ENCODE measurements at regions not wholly inside any gene's neighbourhood (a gene's known extent, or its start where the extent isn't known, plus 50 kb on each side); places are given as distances from the start of the nearest gene placed in this dataset.

- Histone ChIP-seq H3K9me3 (no peaks in the 10 kb centered on the region), H3K4me1 (peaks cover 69% of the 10 kb centered on the region), H3K27me3 (no peaks in the 10 kb centered on the region), H3K36me3 (no peaks in the 10 kb centered on the region), H3K4me3 (ENCODE audit: low read depth, low read length) (no peak overlapping the region)
- TF ChIP-seq, protein P1, sequence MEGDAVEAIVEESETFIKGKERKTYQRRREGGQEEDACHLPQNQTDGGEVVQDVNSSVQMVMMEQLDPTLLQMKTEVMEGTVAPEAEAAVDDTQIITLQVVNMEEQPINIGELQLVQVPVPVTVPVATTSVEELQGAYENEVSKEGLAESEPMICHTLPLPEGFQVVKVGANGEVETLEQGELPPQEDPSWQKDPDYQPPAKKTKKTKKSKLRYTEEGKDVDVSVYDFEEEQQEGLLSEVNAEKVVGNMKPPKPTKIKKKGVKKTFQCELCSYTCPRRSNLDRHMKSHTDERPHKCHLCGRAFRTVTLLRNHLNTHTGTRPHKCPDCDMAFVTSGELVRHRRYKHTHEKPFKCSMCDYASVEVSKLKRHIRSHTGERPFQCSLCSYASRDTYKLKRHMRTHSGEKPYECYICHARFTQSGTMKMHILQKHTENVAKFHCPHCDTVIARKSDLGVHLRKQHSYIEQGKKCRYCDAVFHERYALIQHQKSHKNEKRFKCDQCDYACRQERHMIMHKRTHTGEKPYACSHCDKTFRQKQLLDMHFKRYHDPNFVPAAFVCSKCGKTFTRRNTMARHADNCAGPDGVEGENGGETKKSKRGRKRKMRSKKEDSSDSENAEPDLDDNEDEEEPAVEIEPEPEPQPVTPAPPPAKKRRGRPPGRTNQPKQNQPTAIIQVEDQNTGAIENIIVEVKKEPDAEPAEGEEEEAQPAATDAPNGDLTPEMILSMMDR (IDR thresholded peaks at IDR 0.05; ENCODE audit: low read depth, low read length), result no peak
- peak; percentile 71 for DNase-seq
Measured at GRCh38 chr4:140240237-140240636, 86.3 kb upstream of the MAML3 start.

- Histone ChIP-seq H3K27me3 (no peaks in the 10 kb centered on the region), H3K4me3 (ENCODE audit: low read depth, low read length) (0 out of 2 replicates have a peak overlapping the region, but pooled peaks have one; percentile 3), H3K9me3 (no peaks in the 10 kb centered on the region), H3K4me1 (peaks cover 69% of the 10 kb centered on the region), H3K36me3 (no peaks in the 10 kb centered on the region)
- TF ChIP-seq, protein P1 (IDR thresholded peaks at IDR 0.05; ENCODE audit: low read depth, low read length), result no peak
- DNase-seq, result peak; percentile 46
Measured at GRCh38 chr4:140239311-140239710, 85.3 kb upstream of the MAML3 start.

DNA sequence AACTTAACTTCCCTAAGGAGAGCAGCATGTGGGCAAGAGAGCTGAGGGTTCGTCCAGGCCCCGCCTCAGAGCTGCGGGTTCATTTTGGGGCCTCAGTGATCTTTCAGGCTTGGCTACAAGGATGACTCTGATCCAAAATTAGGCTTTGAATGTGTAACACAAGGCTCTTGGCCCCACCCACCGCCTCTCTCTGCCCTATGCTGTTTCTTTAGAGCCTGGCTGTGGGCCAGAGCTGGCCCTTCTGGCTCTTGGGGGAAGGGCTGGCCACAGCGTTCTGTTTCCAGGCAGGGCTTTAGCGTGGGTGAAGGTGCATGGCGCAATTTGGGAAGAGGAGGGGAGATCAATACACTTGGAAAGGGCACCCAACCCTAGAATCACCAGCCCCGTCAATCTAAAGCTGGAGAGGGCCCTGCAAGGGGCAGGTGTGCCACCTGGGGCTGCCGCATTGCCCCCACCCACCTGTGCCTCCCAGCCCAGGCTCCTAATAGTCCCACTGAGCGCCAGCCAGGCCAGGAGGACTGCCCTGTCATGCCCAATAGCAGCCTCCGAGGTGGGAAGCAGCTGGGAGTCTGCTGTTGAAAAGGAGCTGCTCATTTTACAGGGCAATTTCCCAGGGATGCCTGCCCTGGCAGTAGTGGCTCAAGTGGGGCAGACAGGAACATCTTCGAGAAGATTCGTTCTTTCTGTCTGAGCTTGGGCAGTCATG is 84.5 kb upstream of the MAML3 start:
- Histone ChIP-seq H3K27me3 (no peaks in the 10 kb centered on the region), H3K4me1 (peaks cover 62% of the 10 kb centered on the region), H3K36me3 (no peaks in the 10 kb centered on the region), H3K4me3 (ENCODE audit: low read depth, low read length) (peak overlapping the region; percentile 38), H3K9me3 (no peaks in the 10 kb centered on the region)
- DNase-seq, result peak; percentile 95
- TF ChIP-seq, protein P1 (IDR thresholded peaks at IDR 0.05; ENCODE audit: low read depth, low read length), result no peak

- Histone ChIP-seq H3K36me3 (no peaks in the 10 kb centered on the region), H3K27me3 (no peaks in the 10 kb centered on the region), H3K4me3 (ENCODE audit: low read depth, low read length) (peak overlapping the region; percentile 38), H3K4me1 (peaks cover 55% of the 10 kb centered on the region), H3K9me3 (no peaks in the 10 kb centered on the region)
- peak; percentile 92 for DNase-seq
- TF ChIP-seq, protein P1 (IDR thresholded peaks at IDR 0.05; ENCODE audit: low read depth, low read length), result no peak
Measured at GRCh38 chr4:140237616-140238350, 83.8 kb upstream of the MAML3 start.

DNA sequence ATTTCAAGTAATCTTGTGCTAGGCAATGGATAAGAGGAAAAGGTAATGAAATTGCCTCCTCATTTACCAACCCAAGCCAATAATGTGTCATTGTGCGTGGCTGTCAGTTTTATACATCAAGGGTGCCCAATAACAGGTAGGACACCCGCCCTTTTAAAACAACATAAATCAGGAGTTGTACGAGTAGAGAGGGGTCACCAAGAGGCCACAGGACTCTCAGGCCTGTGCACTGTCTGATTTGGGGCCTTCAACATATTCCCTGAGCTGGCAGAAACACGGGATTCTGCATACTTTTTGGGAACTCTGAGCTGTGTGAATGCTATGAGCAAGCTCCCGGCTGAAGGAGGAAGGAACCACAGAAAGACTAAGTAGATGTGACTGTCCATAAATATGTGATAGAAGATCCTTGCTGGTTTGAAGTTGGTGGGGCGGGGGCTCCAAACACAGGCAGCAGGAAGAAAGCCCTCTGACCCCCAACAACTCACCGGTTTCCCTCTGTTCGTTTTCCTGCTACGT is 82.7 kb upstream of the MAML3 start:
- Histone ChIP-seq H3K4me1 (peaks cover 46% of the 10 kb centered on the region), H3K27me3 (no peaks in the 10 kb centered on the region), H3K9me3 (no peaks in the 10 kb centered on the region), H3K4me3 (ENCODE audit: low read depth, low read length) (no peak overlapping the region), H3K36me3 (no peaks in the 10 kb centered on the region)
- no peak for DNase-seq
- TF ChIP-seq, protein P1 (IDR thresholded peaks at IDR 0.05; ENCODE audit: low read depth, low read length), result no peak

DNA sequence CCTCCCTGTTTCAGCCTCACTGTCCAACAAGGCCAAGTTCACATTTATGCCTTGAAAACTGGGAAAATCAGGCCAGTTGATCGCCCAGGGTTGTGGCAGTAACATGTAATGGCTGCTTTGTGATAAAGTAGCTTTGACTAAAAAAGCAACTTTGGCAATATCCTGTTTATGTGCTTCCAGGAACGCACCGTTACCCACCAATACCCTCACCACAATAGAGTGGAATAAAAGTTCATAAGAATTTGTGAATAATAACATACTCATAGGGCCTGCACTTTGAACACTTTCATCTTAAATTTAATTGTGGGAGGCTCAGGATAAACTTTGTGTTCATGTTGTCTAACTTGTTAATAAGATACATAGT is 80.7 kb upstream of the MAML3 start:
- Histone ChIP-seq H3K27me3 (no peaks in the 10 kb centered on the region), H3K36me3 (no peaks in the 10 kb centered on the region), H3K4me1 (peaks cover 27% of the 10 kb centered on the region), H3K4me3 (ENCODE audit: low read depth, low read length) (no peak overlapping the region), H3K9me3 (no peaks in the 10 kb centered on the region)
- TF ChIP-seq, protein P1 (IDR thresholded peaks at IDR 0.05; ENCODE audit: low read depth, low read length), result no peak
- no peak for DNase-seq

Data from BE2C (cell line).